COLO668 (cell line): ENCODE measurements at regions not wholly inside any gene's neighbourhood (a gene's known extent, or its start where the extent isn't known, plus 50 kb on each side); places are given as distances from the start of the nearest gene placed in this dataset.
"Not testable (repeated sequence)": the region's sequence is repeated elsewhere in the genome, so short reads cannot be mapped to it uniquely, and the experiment has no call there.

Experiments
- DNase-seq: peaks from one replicate; lab custom pipeline; 2025; ENCODE audit not compliant: unreplicated experiment; lab: John Stamatoyannopoulos, UW

GRCh38 chrX:84611843-84612636 lies 109.8 kb upstream of the HDX start:
- DNase-seq, result no peak

DNA sequence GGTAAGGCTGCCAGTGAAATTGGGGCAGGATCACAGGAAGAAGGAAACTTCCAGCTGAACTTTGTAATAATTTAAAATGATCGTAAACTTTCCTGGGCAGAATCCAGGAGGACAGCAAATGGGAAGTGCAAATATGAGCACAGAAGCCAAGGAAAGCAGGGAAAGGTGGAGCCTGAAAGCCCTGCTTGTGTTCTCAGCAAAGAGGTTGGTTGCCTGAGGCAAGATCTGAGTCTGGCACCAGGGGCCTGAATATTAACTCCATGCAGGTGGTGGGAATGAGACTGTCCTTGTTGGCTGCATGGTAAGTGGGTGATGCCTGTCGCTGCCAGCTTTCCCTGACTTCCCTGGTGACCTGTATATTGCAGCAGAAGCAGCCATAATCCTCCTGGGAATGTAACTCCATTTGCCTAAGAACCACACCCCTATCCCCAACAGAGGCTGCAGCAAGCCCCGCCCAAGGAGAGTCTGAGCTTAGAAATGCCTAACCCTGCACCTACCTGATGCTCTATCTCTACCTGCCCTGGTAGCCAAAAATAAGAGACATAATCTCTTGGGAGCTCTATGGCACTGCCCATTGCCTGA lies 132.0 kb upstream of the HDX start:
- DNase-seq, result no peak

GRCh38 chrX:84666086-84666485 lies 163.8 kb upstream of the HDX start:
- no peak for DNase-seq

GRCh38 chrX:84690228-84690627 lies 188.0 kb upstream of the HDX start:
- no peak for DNase-seq

DNA sequence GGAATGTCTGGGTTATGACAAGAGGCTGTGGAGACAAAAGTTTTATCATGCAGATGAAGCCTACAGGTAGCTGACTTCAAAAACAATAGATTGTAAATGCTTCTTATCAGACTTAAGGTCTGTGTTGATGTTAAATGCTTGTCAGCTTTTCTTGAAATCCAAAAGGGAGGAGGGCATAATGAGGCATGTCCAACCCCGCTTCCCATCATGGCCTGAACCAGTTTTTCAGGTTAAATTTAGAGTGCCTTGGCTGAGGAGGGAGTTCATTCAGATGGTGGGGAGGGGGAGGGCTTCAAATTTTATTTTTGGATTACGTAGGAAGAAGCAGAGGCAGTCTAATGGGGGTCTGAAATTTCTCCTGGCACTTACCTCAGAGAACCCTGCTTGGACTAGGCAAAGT lies 207.7 kb upstream of the HDX start:
- DNase-seq, result no peak

DNA sequence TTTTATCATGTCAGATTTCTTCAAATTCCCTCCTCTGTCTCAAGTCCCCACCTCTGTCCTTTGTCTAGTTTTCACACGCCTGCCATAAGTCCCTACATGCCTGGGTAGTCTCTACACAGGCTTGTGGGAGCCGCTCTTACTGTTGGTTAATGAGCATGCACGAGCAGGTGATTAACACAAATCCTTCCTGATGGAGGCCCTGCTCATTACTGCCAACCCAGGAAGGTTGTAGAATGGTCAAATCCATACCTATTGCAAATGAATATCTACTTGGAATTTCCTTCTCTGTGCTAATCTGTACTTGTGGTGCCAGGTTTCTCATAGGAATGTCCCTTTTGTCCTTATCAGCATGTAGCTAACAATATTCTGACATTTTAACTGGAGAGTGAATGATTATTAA lies 208.4 kb upstream of the HDX start:
- no peak for DNase-seq

- no peak for DNase-seq
Measured at GRCh38 chrX:84712621-84713020, 210.4 kb upstream of the HDX start.

DNA sequence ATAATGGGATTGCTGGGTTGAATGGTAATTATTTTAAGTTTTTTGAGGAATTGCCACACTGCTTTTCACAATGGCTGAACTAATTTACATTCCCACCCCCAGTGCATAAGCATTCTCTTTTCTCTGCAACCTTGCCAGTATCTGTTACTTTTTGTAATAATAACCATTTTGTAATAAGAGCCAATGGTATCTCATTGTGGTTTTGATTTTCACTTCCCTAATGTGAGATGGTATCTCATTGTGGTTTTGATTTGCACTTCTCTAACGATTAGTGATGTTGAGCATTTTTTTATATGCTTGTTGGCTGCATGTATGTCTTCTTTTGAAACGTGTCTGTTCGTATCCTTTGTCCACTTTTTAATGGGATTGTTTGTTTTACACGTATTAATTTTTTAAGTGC lies 213.1 kb upstream of the HDX start:
- no peak for DNase-seq

- DNase-seq, result no peak
Measured at GRCh38 chrX:84717343-84717742, 215.1 kb upstream of the HDX start.

DNA sequence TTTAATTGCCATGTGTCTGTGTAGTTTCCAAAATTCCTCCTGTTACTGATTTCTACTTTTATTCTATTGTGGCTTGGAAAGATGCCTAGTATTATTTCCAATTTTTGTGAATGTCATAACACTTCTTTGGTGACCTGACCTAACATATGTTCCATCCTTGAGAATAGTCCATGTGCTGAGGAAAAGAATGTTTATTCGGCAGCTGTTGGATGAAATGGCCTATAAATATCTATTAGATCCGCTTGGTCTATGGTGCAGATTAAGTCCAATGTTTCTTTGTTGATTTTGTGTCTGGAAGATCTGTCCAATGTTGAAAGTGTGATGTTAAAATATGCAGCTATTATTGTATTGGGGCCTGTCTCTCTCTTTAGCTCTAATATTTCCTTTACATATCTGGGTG lies 219.2 kb upstream of the HDX start:
- DNase-seq, result no peak

- DNase-seq, result no peak
Measured at GRCh38 chrX:84724576-84724975, 222.3 kb upstream of the HDX start.

GRCh38 chrX:84729408-84729807 lies 227.2 kb upstream of the HDX start:
- no peak for DNase-seq

GRCh38 chrX:84729809-84730208 lies 227.6 kb upstream of the HDX start:
- DNase-seq, result peak; percentile 5

DNA sequence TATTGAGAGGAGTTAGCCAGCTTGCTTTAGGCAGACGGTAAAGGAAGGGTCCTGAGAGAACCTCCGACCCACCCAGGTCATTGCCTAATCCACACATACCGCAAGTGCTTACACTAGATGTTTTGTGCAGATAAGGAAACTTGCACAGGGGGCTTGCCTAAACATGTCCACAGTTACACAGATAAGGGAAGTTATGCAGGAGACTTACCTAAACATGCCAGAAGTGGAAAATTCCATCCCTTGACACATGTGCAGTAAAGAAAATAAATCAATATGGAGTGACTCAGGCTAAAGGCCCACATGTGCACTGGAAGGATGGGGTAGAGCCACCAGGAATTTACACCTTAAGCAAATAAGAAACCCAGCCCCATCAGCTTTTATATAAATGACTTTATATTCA lies 232.8 kb upstream of the HDX start:
- DNase-seq, result no peak

- no peak for DNase-seq
Measured at GRCh38 chrX:84737471-84737871, 235.2 kb upstream of the HDX start.

DNA sequence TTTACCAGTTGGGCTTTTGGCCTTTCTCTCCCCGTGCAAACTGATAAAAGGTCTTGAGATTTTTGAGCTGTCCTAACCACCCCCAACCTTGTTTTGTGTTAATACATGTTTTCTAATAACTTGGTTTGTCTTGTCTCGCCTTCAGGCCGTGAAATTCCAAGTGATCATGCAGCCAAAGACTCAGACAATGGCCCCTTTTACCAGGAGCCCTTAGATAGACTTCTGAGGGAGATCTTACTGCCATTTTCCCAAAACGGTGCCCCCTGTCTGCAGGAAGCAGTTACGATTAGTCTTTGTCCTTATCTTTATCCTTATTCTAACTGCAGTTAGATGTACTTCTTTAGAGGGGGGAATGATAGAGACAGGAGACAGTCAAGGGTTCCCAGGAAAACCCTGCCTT lies 245.3 kb upstream of the HDX start:
- DNase-seq, result no peak

GRCh38 chrX:84748965-84749656 lies 246.9 kb upstream of the HDX start:
- no peak for DNase-seq

- no peak for DNase-seq
Measured at GRCh38 chrX:84760560-84760959, 243.1 kb upstream of the APOOL start.

DNA sequence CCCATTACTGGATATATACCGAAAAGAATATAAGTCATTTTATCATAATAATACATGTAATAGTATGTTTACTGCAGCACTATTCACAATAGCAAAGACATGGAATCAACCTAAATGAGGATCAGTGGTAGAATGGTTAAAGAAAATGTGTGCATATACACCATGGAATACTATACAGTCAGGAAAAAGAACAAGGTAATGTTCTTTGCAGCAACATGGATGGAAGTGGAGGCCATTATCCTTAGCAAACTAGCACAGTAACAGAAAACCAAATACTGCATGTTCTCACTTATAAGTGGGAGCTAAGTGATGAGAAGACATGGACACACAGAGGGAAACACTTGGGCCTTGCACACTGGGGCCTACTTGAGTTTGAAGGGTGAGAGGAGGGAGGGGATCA lies 207.4 kb upstream of the APOOL start:
- DNase-seq, result no peak

- no peak for DNase-seq
Measured at GRCh38 chrX:84830836-84831235, 172.8 kb upstream of the APOOL start.

- DNase-seq, result not testable (repeated sequence)
Measured at GRCh38 chrX:84846541-84846940, 157.1 kb upstream of the APOOL start.

- not testable (repeated sequence) for DNase-seq
Measured at GRCh38 chrX:84851183-84851582, 152.5 kb upstream of the APOOL start.
